ENCODE measurements at regions not wholly inside any gene's neighbourhood (a gene's known extent, or its start where the extent isn't known, plus 50 kb on each side); places are given as distances from the start of the nearest gene placed in this dataset.
A peak's percentile ranks its signal among the peaks of the same experiment; 100 is the strongest.

DNA sequence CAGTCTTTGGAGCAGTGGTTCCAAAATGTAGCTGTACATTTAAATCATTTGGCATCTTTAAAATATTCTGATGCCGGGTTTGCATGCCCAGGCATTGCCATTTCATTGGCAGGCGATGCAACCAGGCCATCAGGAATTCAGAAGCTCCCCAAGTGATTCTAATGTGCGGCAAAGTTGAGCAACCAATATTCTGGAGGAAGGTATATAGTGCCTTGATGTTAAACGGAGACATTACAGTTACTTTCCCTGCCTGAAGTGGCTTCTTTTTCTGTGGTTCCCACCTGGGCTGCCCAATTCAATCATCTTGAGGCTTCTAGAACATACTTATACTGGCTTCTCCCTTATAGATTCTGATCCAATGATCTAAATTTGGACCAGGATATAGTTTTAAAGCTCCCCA lies 68.7 kb upstream of the PGM2 start:
- intact Hi-C loops (cut with micrococcal nuclease), result loop anchor here (5.0 kb wide), 1 partner anchor 70 kb away; the partner anchor contains the start of gene RELL1 (in 2 of the 2)
- Histone ChIP-seq H3K36me3 (replicated peaks in 1 of 2; ENCODE audit: control insufficient read depth in 1 of 2, insufficient read depth in 2 of 2, low read length in 2 of 2) (no peaks in the 10 kb centered on the region), H3K9me3 (replicated peaks in 1 of 2; ENCODE audit: control insufficient read depth in 1 of 2, insufficient read depth in 1 of 2, low read length in 2 of 2) (no peaks in the 10 kb centered on the region), H4K20me1 (ENCODE audit: insufficient read depth, low read length) (no peaks in the 10 kb centered on the region), H3K4me1 (ENCODE audit: control insufficient read depth in 1 of 2, insufficient read depth in 2 of 2, low read length in 2 of 2) (peaks cover 98 to 100% of the 10 kb centered on the region in 2 donors), H3K4me3 (replicated peaks in 1 of 3; ENCODE audit: low read depth in 2 of 3, low read length in 3 of 3) (peak overlapping the region in 2 of 3 experiments; percentile 20 to 48), H3K27ac (ENCODE audit: low read depth in 1 of 2, low read length in 2 of 2) (peak overlapping the region; percentile 86 to 92), H3K27me3 (ENCODE audit: control insufficient read depth in 2 of 2, insufficient read depth in 2 of 2, low read length in 2 of 2) (no peaks in the 10 kb centered on the region), H3K9ac (ENCODE audit: insufficient read depth, low read length, poor library complexity, severe bottlenecking) (peak overlapping the region; percentile 61), H3K79me2 (ENCODE audit: insufficient read depth, low read length) (no peaks in the 10 kb centered on the region), H3K4me2 (replicated peaks; ENCODE audit: extremely low read depth, low read length, poor library complexity, severe bottlenecking) (peak overlapping the region; percentile 63), H2AFZ (ENCODE audit: insufficient read depth, low read depth, low read length, poor library complexity, severe bottlenecking) (no peak overlapping the region)
- WGBS (ENCODE audit: insufficient coverage), result 0% methylated on average over 1 of the region's 4 CpGs
- H3K27me3 Mint-ChIP-seq (ENCODE audit: low read depth in 3 of 3), result no peaks in the 10 kb centered on the region
- H3K36me3 Mint-ChIP-seq, result peaks cover 0 to 10% of the 10 kb centered on the region in 2 donors
- peak overlapping the region; percentile 47 to 83 for H3K4me3 Mint-ChIP-seq
- TF ChIP-seq, protein P1, sequence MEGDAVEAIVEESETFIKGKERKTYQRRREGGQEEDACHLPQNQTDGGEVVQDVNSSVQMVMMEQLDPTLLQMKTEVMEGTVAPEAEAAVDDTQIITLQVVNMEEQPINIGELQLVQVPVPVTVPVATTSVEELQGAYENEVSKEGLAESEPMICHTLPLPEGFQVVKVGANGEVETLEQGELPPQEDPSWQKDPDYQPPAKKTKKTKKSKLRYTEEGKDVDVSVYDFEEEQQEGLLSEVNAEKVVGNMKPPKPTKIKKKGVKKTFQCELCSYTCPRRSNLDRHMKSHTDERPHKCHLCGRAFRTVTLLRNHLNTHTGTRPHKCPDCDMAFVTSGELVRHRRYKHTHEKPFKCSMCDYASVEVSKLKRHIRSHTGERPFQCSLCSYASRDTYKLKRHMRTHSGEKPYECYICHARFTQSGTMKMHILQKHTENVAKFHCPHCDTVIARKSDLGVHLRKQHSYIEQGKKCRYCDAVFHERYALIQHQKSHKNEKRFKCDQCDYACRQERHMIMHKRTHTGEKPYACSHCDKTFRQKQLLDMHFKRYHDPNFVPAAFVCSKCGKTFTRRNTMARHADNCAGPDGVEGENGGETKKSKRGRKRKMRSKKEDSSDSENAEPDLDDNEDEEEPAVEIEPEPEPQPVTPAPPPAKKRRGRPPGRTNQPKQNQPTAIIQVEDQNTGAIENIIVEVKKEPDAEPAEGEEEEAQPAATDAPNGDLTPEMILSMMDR (IDR thresholded peaks at IDR 0.05), result no peak
- H3K27ac Mint-ChIP-seq, result peak overlapping the region; percentile 95 to 99 (median 97)
- H3K9me3 Mint-ChIP-seq, result no peaks in the 10 kb centered on the region
- peaks cover 90% of the 10 kb centered on the region for H3K4me1 Mint-ChIP-seq
- peak; percentile 37 to 76 (median 64) for DNase-seq

DNA sequence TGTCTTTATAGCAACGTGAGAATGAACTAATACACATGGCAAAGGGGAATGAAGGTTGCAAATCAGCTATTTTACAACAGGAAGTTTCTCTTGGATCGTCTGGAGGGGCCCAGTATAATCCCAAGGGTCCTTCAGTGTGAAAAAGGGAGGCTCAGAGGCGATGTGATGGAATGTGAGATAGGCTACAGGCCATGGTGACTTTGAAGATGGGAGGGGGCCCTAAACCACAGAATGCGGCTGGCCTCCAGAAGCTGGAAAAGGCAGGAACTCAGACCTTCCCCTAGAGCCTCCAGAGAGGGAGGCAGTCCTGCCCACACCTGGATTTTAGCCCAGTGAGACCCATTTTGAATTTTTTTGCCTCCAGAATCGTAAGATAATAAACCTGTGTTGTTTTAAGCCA lies 69.4 kb upstream of the PGM2 start:
- DNase-seq, result no peak
- no peak overlapping the region for H3K4me3 ChIP-seq (replicated peaks in 1 of 3; ENCODE audit: low read depth in 2 of 3, low read length in 3 of 3)
- no peaks in the 10 kb centered on the region for H3K27me3 ChIP-seq (ENCODE audit: control insufficient read depth in 2 of 2, insufficient read depth in 2 of 2, low read length in 2 of 2)
- intact Hi-C loops (cut with micrococcal nuclease), result loop anchor here (5.0 kb wide), 1 partner anchor 70 kb away; the partner anchor contains the start of gene RELL1 (in 2 of the 2)
- Mint-ChIP-seq H3K27ac (peak overlapping the region; percentile 95 to 99 (median 97)), H3K36me3 (peaks cover 0 to 10% of the 10 kb centered on the region in 2 donors), H3K4me3 (no peak overlapping the region), H3K9me3 (no peaks in the 10 kb centered on the region), H3K27me3 (ENCODE audit: low read depth in 3 of 3) (no peaks in the 10 kb centered on the region), H3K4me1 (peaks cover 83% of the 10 kb centered on the region)
- peak overlapping the region; percentile 14 for H2AFZ ChIP-seq (ENCODE audit: insufficient read depth, low read depth, low read length, poor library complexity, severe bottlenecking)
- no peaks in the 10 kb centered on the region for H3K79me2 ChIP-seq (ENCODE audit: insufficient read depth, low read length)
- no peaks in the 10 kb centered on the region for H3K9me3 ChIP-seq (replicated peaks in 1 of 2; ENCODE audit: control insufficient read depth in 1 of 2, insufficient read depth in 1 of 2, low read length in 2 of 2)
- H3K9ac ChIP-seq (ENCODE audit: insufficient read depth, low read length, poor library complexity, severe bottlenecking), result no peak overlapping the region
- no peaks in the 10 kb centered on the region for H3K36me3 ChIP-seq (replicated peaks in 1 of 2; ENCODE audit: control insufficient read depth in 1 of 2, insufficient read depth in 2 of 2, low read length in 2 of 2)
- H3K27ac ChIP-seq (ENCODE audit: low read depth in 1 of 2, low read length in 2 of 2), result peak overlapping the region; percentile 86 to 92
- TF ChIP-seq, protein P1 (IDR thresholded peaks at IDR 0.05), result no peak
- no peak overlapping the region for H3K4me2 ChIP-seq (replicated peaks; ENCODE audit: extremely low read depth, low read length, poor library complexity, severe bottlenecking)
- WGBS (ENCODE audit: insufficient coverage), result 84% methylated on average over 3 of the region's 5 CpGs
- H4K20me1 ChIP-seq (ENCODE audit: insufficient read depth, low read length), result no peaks in the 10 kb centered on the region
- peaks cover 97 to 100% of the 10 kb centered on the region in 2 donors for H3K4me1 ChIP-seq (ENCODE audit: control insufficient read depth in 1 of 2, insufficient read depth in 2 of 2, low read length in 2 of 2)

Measured in CD14-positive monocyte (primary cell).